ENCODE measurements at regions not wholly inside any gene's neighbourhood (a gene's known extent, or its start where the extent isn't known, plus 50 kb on each side); places are given as distances from the start of the nearest gene placed in this dataset.
A peak's percentile ranks its signal among the peaks of the same experiment; 100 is the strongest.

GRCh38 chr20:63056236-63057170 lies 49.7 kb upstream of the BHLHE23 start:
- TF ChIP-seq CTCF (IDR thresholded peaks at IDR 0.05), result peak; percentile 95
- no peak for TF ChIP-seq ZFX (IDR thresholded peaks at IDR 0.05; ENCODE audit: borderline replicate concordance)

Data from 22Rv1 (cell line).